Neural progenitor cell (in vitro differentiated cells): ENCODE measurements at regions not wholly inside any gene's neighbourhood (a gene's known extent, or its start where the extent isn't known, plus 50 kb on each side); places are given as distances from the start of the nearest gene placed in this dataset.

ENCODE experiments used
- EZH2 ChIP-seq: fragments of 200-600 bp; sonication (generic); IDR thresholded peaks from 2 replicates; pipeline ENCODE4 v1.6.1; 2017; ENCODE audit warnings: antibody characterized with exemption, mild to moderate bottlenecking, moderate library complexity
- TF ChIP-seq, protein P1 (sequence below): fragments of 200-600 bp; sonication (generic); IDR thresholded peaks from 2 replicates; pipeline ENCODE4 v1.5.1; 2017; ENCODE audit warnings: antibody characterized with exemption, mild to moderate bottlenecking

DNA sequence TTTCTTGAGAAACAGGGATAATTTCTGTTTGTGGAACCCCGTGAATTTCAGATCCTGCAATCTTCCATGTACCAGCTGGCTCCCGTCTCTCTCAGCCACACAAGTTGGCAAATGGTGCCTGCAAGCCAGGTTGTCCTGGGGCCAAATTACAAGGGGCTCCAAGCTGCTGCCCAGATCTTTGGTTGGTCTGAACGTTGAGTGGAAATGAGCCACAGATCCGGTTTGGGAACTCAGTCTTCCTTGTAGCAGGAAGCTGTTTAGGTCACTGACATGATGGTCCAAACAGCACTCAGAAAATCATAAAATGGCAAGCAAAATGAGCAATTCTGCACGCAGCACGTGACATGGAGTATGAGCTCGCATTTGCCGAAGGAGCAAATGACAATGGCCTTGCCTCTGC lies 1496.4 kb downstream of the TBC1D22A start:
- TF ChIP-seq, protein P1, sequence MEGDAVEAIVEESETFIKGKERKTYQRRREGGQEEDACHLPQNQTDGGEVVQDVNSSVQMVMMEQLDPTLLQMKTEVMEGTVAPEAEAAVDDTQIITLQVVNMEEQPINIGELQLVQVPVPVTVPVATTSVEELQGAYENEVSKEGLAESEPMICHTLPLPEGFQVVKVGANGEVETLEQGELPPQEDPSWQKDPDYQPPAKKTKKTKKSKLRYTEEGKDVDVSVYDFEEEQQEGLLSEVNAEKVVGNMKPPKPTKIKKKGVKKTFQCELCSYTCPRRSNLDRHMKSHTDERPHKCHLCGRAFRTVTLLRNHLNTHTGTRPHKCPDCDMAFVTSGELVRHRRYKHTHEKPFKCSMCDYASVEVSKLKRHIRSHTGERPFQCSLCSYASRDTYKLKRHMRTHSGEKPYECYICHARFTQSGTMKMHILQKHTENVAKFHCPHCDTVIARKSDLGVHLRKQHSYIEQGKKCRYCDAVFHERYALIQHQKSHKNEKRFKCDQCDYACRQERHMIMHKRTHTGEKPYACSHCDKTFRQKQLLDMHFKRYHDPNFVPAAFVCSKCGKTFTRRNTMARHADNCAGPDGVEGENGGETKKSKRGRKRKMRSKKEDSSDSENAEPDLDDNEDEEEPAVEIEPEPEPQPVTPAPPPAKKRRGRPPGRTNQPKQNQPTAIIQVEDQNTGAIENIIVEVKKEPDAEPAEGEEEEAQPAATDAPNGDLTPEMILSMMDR = no peak
- TF ChIP-seq EZH2 = no peak
